ENCODE measurements at regions not wholly inside any gene's neighbourhood (a gene's known extent, or its start where the extent isn't known, plus 50 kb on each side); places are given as distances from the start of the nearest gene placed in this dataset.

DNA sequence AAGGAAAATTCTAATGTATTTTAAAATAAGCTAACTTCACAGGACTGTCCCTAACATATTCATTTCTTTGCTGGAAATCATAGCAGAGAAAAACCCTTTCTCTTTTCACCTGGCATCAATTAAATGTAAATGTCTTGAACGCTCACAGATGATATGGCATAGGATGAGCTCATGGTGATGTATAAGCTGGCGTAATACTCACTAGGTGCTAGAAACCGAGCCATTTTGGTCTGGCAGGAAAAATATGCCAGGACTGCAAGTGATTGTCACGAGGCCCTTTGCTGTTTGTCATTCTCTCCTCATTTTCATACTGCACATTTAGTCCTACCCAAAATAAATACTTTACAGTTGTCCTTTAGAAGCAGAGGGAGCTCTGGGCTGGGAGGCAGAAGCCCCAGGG, 222.7 kb upstream of the LNX1 start:
- DNase-seq (ENCODE audit: low read depth): peak; percentile 10

- no peak for DNase-seq (ENCODE audit: low read depth)
These were observed 219.4 kb upstream of the LNX1 start for GRCh38 chr4:53810643-53811042.

- no peak for DNase-seq (ENCODE audit: low read depth)
These were observed 218.5 kb upstream of the LNX1 start for GRCh38 chr4:53809816-53810215.

DNA sequence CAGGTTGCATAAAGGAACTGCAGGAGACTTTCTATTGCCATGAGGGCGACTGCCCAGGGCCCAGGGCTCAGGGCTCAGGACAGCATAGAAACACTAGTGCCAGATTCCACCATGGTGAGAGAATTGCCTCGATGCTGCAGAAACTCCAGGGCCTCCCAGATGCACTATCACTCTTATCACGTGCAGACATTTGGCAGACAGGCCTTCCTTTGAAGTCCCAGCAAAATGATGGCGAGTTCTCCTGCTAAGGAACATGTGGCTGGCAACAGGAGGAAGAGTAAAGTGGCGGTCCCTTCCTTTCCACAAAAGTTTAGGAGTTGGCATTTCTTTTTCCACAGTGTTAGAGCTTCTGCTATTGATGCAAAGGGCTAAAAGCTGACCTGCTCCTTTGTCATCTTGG, 214.0 kb upstream of the LNX1 start:
- DNase-seq (ENCODE audit: low read depth): no peak

DNA sequence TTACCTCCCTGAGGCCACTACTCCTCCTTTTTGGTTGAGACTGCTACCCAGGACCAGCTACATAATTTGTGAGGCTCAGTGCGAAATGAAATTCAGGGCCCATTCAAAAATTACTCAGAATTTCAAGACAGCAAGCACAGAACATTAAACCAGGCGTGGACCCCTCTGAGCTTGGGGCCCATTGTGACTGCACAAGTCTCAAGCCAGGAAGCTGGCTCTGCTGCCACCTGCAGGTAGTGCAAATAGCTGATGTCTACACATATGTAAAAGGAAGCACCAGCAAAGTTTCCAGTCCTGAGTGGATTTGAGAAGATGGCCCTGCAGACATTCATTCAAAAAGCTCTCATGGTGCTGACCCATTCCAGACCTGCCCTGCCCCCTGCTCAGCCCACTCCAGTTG, 213.4 kb upstream of the LNX1 start:
- no peak for DNase-seq (ENCODE audit: low read depth)

- no peak for DNase-seq (ENCODE audit: low read depth)
These were observed 211.2 kb upstream of the LNX1 start for GRCh38 chr4:53802500-53802899.

DNA sequence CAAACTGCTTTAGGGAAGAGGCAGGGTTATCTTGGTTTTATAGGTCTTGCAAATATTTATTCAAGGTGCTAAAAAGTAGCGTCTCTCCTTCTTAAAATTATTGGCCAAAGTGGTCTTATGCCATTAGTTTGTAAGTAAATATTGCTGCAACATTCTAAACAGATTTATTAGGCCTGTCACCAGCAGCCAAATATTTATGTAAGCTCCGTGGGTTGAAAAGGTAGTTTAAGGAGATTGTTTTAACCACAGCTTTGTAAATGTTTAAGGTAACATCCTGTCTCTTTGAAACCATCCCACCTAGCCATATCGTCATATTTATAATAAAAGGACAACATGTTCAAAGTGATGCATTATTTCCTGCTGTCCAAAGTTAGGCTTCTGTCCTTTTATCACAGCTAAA, 210.1 kb upstream of the LNX1 start:
- no peak for DNase-seq (ENCODE audit: low read depth)

DNA sequence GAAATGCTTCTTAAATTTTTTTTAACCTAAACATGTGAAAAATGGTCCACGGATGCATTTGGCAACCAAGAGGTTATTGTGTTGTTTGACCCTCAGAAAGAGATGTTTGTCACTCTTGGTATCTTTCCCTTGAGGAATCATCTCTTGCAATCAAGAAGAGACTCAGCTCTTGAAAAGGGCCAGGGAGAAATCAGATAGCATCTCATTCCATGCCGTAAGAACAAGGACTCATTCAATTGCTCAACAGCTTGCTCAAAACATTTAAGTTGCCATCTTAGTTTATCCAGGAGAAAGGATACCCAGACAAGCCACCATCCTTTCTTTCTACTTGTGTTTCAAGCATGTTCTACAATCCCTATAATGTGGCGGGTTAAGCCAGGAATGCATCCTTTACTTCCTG, 209.5 kb upstream of the LNX1 start:
- no peak for DNase-seq (ENCODE audit: low read depth)

DNA sequence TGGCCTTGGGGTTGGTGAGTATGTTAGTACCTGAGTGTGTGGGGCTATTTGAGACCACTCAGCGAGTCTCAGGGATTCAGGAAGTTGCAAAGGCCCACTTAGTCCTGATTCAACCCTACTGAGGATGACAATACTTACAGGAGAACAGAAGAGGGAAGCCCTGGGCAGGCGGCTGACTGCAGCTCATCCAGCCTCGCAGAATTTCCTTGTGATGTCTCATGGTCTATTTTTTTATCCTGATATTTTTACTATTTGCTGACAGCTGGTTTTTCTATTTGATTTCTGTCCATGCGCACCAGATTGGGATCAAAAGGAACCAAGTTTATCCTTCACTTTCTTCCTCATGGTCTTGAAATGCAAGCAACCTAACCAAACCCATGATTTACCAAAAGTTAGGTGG, 201.8 kb upstream of the LNX1 start:
- DNase-seq (ENCODE audit: low read depth): no peak

DNA sequence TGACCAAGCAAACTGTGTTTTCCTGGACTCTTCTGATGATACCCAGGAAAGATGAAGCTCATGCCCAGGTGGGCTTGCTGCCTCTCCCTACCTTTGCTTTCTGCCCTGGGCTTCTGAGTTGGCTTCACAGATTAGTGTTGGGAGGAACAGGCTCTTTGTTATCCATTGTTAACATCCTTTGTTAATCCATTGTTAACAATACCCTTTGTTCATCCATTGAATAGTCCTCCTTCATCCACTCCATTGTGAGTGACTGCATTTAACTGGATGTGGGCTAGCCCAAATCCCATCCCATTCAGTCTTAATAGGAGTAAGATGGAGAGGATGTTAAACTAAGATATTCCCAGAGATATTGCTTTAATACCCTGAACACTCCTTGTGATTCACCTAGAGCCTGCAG, 199.0 kb upstream of the LNX1 start:
- no peak for DNase-seq (ENCODE audit: low read depth)

DNA sequence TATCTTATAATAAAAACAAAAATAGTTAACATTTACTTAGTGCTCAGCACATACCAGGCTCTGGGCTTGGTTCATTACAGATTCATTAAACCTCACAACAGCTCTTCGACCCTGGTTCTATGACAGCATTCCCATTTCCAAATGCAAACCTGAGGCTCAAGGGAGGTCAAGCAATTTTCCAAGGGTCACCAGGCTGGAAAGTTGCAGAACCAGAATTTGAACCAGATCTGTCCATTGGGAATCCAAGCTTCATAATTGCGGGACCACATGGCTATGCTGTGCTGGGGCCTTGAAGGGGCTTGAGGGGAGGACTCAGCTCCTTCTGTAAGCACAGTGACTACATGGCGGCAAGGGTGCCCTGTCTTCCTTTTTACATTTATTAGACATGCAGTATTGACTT, 197.3 kb upstream of the LNX1 start:
- DNase-seq (ENCODE audit: low read depth): no peak

- DNase-seq (ENCODE audit: low read depth): no peak
These were observed 196.7 kb upstream of the LNX1 start for GRCh38 chr4:53788011-53788410.

- no peak for DNase-seq (ENCODE audit: low read depth)
These were observed 195.3 kb upstream of the LNX1 start for GRCh38 chr4:53786632-53787031.

GRCh38 chr4:53785996-53786395, 194.7 kb upstream of the LNX1 start:
- no peak for DNase-seq (ENCODE audit: low read depth)

GRCh38 chr4:53784112-53784511, 192.8 kb upstream of the LNX1 start:
- no peak for DNase-seq (ENCODE audit: low read depth)

DNA sequence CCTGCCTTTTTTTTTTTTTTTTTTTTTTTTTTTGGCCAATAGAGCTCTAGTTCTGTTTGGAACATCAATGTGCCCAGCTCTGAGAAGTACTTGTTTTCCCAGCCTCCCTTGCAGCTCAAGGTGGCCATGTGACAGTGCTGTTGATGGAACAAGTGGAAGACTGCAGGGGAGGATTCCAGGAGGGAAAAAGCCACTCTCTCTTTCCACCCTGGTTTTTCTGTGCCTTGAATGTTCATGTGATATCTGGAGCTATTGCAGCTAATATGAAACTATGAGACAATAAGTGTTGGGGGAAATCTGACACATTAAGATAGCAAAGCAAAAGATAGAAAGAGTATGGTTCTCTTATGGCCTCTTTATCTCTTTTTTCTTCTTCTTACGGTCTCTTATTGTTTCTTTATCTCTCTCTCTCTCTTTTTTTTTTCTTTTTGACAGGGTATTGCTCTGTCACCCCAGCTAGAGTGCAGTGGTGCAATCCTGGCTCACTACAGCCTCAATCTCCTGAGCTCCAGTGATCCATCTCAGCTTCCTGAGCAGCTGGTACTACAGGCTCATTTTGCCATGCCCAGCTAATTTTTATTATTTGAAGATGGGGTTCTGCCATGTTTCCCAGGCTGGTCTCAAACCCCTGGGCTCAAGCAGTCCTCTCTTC, 192.0 kb upstream of the LNX1 start:
- no peak for DNase-seq (ENCODE audit: low read depth)

- DNase-seq (ENCODE audit: low read depth): no peak
These were observed 191.2 kb upstream of the LNX1 start for GRCh38 chr4:53782458-53782845.

- no peak for DNase-seq (ENCODE audit: low read depth)
These were observed 190.6 kb upstream of the LNX1 start for GRCh38 chr4:53781629-53782457.

DNA sequence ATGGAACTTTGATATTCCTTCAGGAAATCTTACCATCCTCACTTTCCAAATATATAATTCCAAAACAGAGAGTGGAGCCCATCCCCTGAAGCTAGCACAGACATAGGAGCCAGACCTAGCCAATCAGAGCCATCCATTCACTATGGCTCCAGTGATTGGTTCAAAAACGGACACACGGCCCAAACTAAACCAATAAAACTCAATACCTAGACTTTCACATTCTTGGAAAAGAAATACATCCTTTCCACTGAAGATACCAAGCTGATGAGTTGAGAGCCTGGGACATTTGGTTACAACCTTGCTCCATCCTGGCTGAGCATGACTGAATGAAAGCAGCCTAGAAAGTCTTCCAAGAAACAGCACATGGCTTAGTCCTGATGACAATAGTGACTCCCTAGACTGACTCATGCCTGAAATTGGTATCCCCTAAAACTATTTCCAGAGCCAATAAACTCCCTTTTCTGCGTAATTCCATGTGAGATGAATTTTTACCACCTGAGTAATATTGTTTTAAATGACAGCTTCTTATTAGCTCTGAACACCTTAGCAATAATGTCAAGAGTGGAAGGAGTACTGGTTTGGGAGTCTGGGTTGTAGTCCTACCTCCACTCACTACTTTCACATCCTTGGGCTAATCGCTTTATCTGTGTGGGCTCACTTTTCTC, 189.6 kb upstream of the LNX1 start:
- DNase-seq (ENCODE audit: low read depth): peak; percentile 77

GRCh38 chr4:53779025-53779424, 187.7 kb upstream of the LNX1 start:
- DNase-seq (ENCODE audit: low read depth): no peak

GRCh38 chr4:53778155-53778554, 186.9 kb upstream of the LNX1 start:
- DNase-seq (ENCODE audit: low read depth): no peak

- DNase-seq (ENCODE audit: low read depth): peak; percentile 76
These were observed 186.1 kb upstream of the LNX1 start for GRCh38 chr4:53777244-53777984.

DNA sequence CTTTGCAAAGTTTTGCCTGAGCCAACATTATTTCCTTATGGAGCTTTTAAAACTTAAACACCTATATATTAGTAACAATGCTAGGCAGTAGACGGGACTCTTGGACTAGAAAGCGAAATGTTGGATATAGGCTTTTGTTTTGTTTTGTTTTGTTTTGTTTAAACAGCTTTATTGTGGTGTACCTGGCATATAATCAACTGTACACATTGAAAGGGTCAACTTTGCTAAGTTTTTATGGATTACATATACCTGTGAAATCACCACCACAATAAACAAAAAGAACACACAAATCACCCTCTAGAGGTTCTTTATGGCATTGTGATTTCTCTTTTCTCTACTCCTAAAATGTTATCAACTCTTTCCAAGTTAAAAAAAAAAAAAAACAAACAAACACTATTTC, 184.9 kb upstream of the LNX1 start:
- DNase-seq (ENCODE audit: low read depth): no peak

Measured in HS-5 (cell line).